ENCODE measurements at regions not wholly inside any gene's neighbourhood (a gene's known extent, or its start where the extent isn't known, plus 50 kb on each side); places are given as distances from the start of the nearest gene placed in this dataset.

- H3K9me3 ChIP-seq (ENCODE audit: low read depth, low read length) = no peaks in the 10 kb centered on the region
- H3K4me3 ChIP-seq (ENCODE audit: insufficient read depth, low read length) = no peak overlapping the region
- no peak overlapping the region for H3K27ac ChIP-seq (ENCODE audit: low read depth, low read length)
- H3K36me3 ChIP-seq (ENCODE audit: insufficient read depth, low read length) = no peaks in the 10 kb centered on the region
- no peaks in the 10 kb centered on the region for H4K20me1 ChIP-seq (ENCODE audit: insufficient read depth, low read length)
- no peak for DNase-seq (ENCODE audit: insufficient read length, low spot score, missing footprints)
- no peak for TF ChIP-seq CTCF (IDR thresholded peaks at IDR 0.05; ENCODE audit: extremely low read depth, low read depth, low read length)
- H3K79me2 ChIP-seq (ENCODE audit: insufficient read depth, low read length) = no peaks in the 10 kb centered on the region
- no peaks in the 10 kb centered on the region for H3K4me1 ChIP-seq (ENCODE audit: insufficient read depth, low read length)
- no peaks in the 10 kb centered on the region for H3K27me3 ChIP-seq (ENCODE audit: insufficient read depth, low read length)
- no peak overlapping the region for H3K4me2 ChIP-seq (ENCODE audit: insufficient read depth, low read length)
- no peak overlapping the region for H2AFZ ChIP-seq (ENCODE audit: low read length)
Observed at GRCh38 chr3:153095441-153095840, 66.6 kb upstream of the RAP2B start.

- H3K4me2 ChIP-seq (ENCODE audit: insufficient read depth, low read length) = no peak overlapping the region
- DNase-seq (ENCODE audit: insufficient read length, low spot score, missing footprints) = no peak
- H2AFZ ChIP-seq (ENCODE audit: low read length) = no peak overlapping the region
Observed at GRCh38 chr3:153096731-153097131, 65.3 kb upstream of the RAP2B start.

DNA sequence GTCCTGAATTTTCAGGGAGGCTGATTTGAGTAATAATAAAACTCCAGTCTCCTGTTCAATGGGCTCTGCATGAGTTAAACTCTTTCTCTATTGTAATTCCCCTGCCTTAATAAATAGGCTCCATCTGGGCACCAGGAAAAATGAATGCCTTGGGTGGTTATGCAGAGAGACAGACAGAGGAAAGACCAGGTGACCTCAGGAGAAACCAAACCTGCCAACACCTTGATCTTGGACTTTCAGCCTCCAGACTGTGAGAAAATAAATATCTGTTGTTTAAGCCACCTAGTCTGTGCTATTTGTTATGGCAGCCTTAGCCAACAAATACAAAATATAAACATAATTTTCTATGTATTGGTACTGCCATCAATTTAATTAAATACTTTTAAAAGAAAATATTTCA, 64.8 kb upstream of the RAP2B start:
- no peak overlapping the region for H3K4me2 ChIP-seq (ENCODE audit: insufficient read depth, low read length)
- no peak for DNase-seq (ENCODE audit: insufficient read length, low spot score, missing footprints)
- no peaks in the 10 kb centered on the region for H4K20me1 ChIP-seq (ENCODE audit: insufficient read depth, low read length)
- H3K4me1 ChIP-seq (ENCODE audit: insufficient read depth, low read length) = no peaks in the 10 kb centered on the region
- H3K4me3 ChIP-seq (ENCODE audit: insufficient read depth, low read length) = no peak overlapping the region
- no peaks in the 10 kb centered on the region for H3K9me3 ChIP-seq (ENCODE audit: low read depth, low read length)
- no peaks in the 10 kb centered on the region for H3K79me2 ChIP-seq (ENCODE audit: insufficient read depth, low read length)
- H3K36me3 ChIP-seq (ENCODE audit: insufficient read depth, low read length) = no peaks in the 10 kb centered on the region
- no peak overlapping the region for H3K27ac ChIP-seq (ENCODE audit: low read depth, low read length)
- no peaks in the 10 kb centered on the region for H3K27me3 ChIP-seq (ENCODE audit: insufficient read depth, low read length)
- no peak overlapping the region for H2AFZ ChIP-seq (ENCODE audit: low read length)
- no peak for TF ChIP-seq CTCF (IDR thresholded peaks at IDR 0.05; ENCODE audit: extremely low read depth, low read depth, low read length)

More at GRCh38 chr3:153096731-153097131, 65.3 kb upstream of the RAP2B start:
- TF ChIP-seq CTCF (IDR thresholded peaks at IDR 0.05; ENCODE audit: extremely low read depth, low read depth, low read length) = no peak
- Histone ChIP-seq H4K20me1 (ENCODE audit: insufficient read depth, low read length) (no peaks in the 10 kb centered on the region), H3K9me3 (ENCODE audit: low read depth, low read length) (no peaks in the 10 kb centered on the region), H3K27me3 (ENCODE audit: insufficient read depth, low read length) (no peaks in the 10 kb centered on the region), H3K79me2 (ENCODE audit: insufficient read depth, low read length) (no peaks in the 10 kb centered on the region), H3K4me1 (ENCODE audit: insufficient read depth, low read length) (no peaks in the 10 kb centered on the region), H3K36me3 (ENCODE audit: insufficient read depth, low read length) (no peaks in the 10 kb centered on the region), H3K27ac (ENCODE audit: low read depth, low read length) (no peak overlapping the region), H3K4me3 (ENCODE audit: insufficient read depth, low read length) (no peak overlapping the region)

DNA sequence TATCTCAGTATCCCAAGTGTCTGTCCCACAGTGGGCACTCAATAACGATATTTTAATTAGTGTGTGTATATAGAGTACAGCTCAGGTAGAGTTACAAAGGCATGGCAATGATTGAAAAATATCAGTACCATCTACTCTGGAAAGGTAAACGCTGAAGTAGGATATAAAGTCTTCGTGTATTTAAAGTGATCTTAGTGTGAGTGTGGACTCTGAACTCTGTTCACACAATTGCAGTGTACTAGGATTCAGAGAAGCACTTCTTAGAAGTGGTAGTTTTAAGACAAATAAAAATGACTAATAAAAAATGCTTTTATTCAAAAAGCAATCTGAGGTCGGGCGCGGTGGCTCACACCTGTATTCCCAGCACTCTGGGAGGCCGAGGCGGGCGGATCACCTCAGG, 62.9 kb upstream of the RAP2B start:
- TF ChIP-seq CTCF (IDR thresholded peaks at IDR 0.05; ENCODE audit: extremely low read depth, low read depth, low read length) = no peak
- Histone ChIP-seq H3K9me3 (ENCODE audit: low read depth, low read length) (no peaks in the 10 kb centered on the region), H3K27ac (ENCODE audit: low read depth, low read length) (no peak overlapping the region), H4K20me1 (ENCODE audit: insufficient read depth, low read length) (no peaks in the 10 kb centered on the region), H3K27me3 (ENCODE audit: insufficient read depth, low read length) (no peaks in the 10 kb centered on the region), H3K4me3 (ENCODE audit: insufficient read depth, low read length) (no peak overlapping the region), H3K4me1 (ENCODE audit: insufficient read depth, low read length) (no peaks in the 10 kb centered on the region), H2AFZ (ENCODE audit: low read length) (no peak overlapping the region), H3K36me3 (ENCODE audit: insufficient read depth, low read length) (no peaks in the 10 kb centered on the region), H3K79me2 (ENCODE audit: insufficient read depth, low read length) (no peaks in the 10 kb centered on the region), H3K4me2 (ENCODE audit: insufficient read depth, low read length) (no peak overlapping the region)
- DNase-seq (ENCODE audit: insufficient read length, low spot score, missing footprints) = no peak
